Thoracic aorta (tissue), 2 donors: ENCODE measurements at regions not wholly inside any gene's neighbourhood (a gene's known extent, or its start where the extent isn't known, plus 50 kb on each side); places are given as distances from the start of the nearest gene placed in this dataset.

Source experiments
- ATAC-seq: fragments of 150-250 bp; one replicate; pipeline ENCODE4 v1.8.0; 2017; ENCODE audit warnings: low read depth; ENCODE audit not compliant: insufficient number of reproducible peaks, low FRiP score
- DNase-seq: peaks from one replicate; pipeline ENCODE4 v3.0.0-alpha.2; 2020; ENCODE audit warnings: low spot score
- H3K27ac ChIP-seq, 2 donors: fragments of 200-600 bp; sonication (generic); 1 replicate in 1 of 2; 2 replicates in 1 of 2; pipeline ENCODE4 v1.5.1; 2016; ENCODE audit warnings: mild to moderate bottlenecking in 2 of 2, moderate library complexity in 2 of 2
- H3K27me3 ChIP-seq: fragments of 200-600 bp; sonication (generic); replicated peaks from 2 replicates; pipeline ENCODE4 v1.6.0; 2016; ENCODE audit warnings: mild to moderate bottlenecking; ENCODE audit not compliant: insufficient read depth
- H3K36me3 ChIP-seq: fragments of 200-600 bp; sonication (generic); one replicate; pipeline ENCODE4 v1.5.1; 2016
- H3K4me1 ChIP-seq, 2 donors: fragments of 200-600 bp; sonication (generic); 1 replicate in 1 of 2; 2 replicates in 1 of 2; pipeline versions ENCODE4 v1.5.1 to v1.6.0; 2016; ENCODE audit warnings: low read depth in 2 of 2, mild to moderate bottlenecking in 1 of 2; ENCODE audit not compliant: control insufficient read depth in 1 of 2
- H3K4me3 ChIP-seq: fragments of 200-600 bp; sonication (generic); 2 replicates; pipeline ENCODE4 v1.5.1; 2016; ENCODE audit warnings: mild to moderate bottlenecking
- H3K9me3 ChIP-seq: fragments of 200-600 bp; sonication (generic); 2 replicates; pipeline ENCODE4 v1.5.1; 2016
- TF ChIP-seq, protein P1 (sequence below): fragments of 200-600 bp; sonication (generic); IDR thresholded peaks from one replicate; pipeline ENCODE4 v1.5.1; 2019; ENCODE audit warnings: antibody characterized with exemption

DNA sequence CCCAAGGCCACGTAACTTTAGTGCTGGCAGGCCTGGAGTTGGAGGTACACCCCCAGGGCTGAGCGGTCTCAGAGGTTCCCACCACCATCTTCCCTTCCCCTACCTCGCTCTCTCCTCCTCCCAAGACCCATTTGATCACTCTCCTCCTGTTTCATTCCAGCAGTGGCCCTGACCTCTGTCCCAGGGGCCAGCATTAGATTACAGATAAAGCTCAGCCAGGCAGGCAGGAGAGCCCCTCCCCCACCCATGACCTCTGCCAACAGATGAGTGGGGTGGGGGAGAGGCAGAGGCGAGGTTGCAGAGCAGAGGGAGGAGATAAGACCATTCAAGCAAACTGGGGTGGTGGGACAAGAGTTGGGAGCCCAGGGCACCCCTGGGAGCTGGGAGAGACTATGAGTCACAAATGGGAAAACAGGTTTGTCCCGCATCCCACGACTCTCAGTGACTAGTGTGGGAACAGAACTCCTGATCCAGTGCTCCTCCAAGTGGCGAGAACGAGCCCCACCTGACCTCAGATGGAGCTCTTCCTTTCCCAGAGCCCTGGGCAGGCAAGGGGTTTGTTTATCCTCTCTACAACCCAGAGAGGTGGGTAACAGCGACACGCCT is 367.9 kb downstream of the MN1 start:
- no peak overlapping the region for H3K4me3 ChIP-seq
- ATAC-seq (no peak), DNase-seq (no peak)
- peaks cover 7% of the 10 kb centered on the region for H3K9me3 ChIP-seq
- peaks cover 0 to 25% of the 10 kb centered on the region in 2 donors for H3K4me1 ChIP-seq
- no peak overlapping the region for H3K27ac ChIP-seq
- H3K27me3 ChIP-seq, result no peaks in the 10 kb centered on the region
- no peaks in the 10 kb centered on the region for H3K36me3 ChIP-seq
- TF ChIP-seq, protein P1, sequence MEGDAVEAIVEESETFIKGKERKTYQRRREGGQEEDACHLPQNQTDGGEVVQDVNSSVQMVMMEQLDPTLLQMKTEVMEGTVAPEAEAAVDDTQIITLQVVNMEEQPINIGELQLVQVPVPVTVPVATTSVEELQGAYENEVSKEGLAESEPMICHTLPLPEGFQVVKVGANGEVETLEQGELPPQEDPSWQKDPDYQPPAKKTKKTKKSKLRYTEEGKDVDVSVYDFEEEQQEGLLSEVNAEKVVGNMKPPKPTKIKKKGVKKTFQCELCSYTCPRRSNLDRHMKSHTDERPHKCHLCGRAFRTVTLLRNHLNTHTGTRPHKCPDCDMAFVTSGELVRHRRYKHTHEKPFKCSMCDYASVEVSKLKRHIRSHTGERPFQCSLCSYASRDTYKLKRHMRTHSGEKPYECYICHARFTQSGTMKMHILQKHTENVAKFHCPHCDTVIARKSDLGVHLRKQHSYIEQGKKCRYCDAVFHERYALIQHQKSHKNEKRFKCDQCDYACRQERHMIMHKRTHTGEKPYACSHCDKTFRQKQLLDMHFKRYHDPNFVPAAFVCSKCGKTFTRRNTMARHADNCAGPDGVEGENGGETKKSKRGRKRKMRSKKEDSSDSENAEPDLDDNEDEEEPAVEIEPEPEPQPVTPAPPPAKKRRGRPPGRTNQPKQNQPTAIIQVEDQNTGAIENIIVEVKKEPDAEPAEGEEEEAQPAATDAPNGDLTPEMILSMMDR, result no peak

DNA sequence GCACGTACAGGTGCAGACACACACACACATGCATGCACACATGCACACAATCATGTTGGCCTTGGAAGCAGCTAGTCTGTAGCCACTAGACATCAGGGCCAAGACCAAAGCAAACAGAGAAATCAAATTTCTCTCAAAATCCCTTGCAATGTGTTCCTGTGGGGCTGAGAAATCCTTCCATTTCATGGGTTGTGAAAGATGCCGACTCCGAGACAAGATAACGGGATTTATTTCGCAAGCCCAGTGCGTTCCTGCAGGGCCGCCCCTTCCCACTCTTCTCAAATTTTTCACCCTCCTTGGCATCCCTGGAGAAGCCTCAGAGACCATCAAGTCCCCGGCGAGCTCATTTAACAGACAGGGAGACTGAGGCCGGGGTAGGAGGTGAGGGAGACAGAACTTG is 366.7 kb downstream of the MN1 start:
- TF ChIP-seq, protein P1, result no peak
- Histone ChIP-seq H3K9me3 (peaks cover 7% of the 10 kb centered on the region), H3K4me1 (peaks cover 0 to 30% of the 10 kb centered on the region in 2 donors), H3K36me3 (no peaks in the 10 kb centered on the region), H3K27ac (no peak overlapping the region), H3K4me3 (no peak overlapping the region), H3K27me3 (no peaks in the 10 kb centered on the region)
- DNase-seq (no peak), ATAC-seq (no peak)

- H3K4me3 ChIP-seq, result no peak overlapping the region
- H3K9me3 ChIP-seq, result peaks cover 7% of the 10 kb centered on the region
- TF ChIP-seq, protein P1, result no peak
- ATAC-seq, result no peak
- DNase-seq, result no peak
- no peaks in the 10 kb centered on the region for H3K36me3 ChIP-seq
- peaks cover 0 to 30% of the 10 kb centered on the region in 2 donors for H3K4me1 ChIP-seq
- H3K27ac ChIP-seq, result no peak overlapping the region
- H3K27me3 ChIP-seq, result no peaks in the 10 kb centered on the region
Observed at GRCh38 chr22:27435844-27436576, 365.5 kb downstream of the MN1 start.

DNA sequence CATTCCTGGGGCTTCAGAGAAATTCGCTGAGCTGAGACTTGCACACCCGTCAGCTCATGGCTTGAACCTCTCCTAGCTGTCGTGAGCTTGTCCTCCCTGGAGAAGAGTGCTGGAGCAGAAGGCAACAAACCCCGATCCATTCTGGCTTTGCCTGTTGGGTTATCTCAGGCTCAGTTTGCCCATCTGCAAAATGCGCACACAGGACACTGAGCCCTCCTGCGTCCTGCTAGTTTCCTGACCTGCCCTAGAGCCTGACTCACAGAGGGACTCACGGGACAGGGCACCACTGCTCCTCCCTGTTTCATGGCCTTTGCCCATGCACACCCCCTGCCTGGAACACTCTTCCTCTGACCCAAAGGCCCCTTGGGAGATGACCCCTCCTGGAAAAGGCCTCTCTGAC is 365.0 kb downstream of the MN1 start:
- ATAC-seq, result no peak

DNA sequence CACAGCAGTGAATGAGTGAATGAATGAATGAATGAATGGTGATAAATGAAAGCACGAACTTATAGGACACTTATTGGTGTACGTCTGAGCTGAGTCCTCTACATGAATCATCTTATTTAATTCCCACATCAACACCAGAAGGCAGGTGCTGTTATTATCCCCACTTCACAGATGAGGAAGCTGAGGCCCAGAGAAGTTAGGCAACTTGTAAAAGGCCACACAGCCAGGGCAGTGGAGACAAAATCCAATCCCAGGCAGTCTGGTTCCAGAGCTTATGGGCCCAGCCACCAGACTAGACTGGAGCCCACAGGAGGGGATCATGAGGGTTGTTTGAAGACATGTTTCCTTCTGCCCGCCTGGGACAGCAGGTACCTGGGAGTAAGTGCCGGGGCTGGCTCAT is 364.0 kb downstream of the MN1 start:
- ATAC-seq (no peak), DNase-seq (no peak)
- no peaks in the 10 kb centered on the region for H3K9me3 ChIP-seq
- TF ChIP-seq, protein P1, result no peak
- no peak overlapping the region for H3K4me3 ChIP-seq
- H3K27me3 ChIP-seq, result no peaks in the 10 kb centered on the region
- H3K36me3 ChIP-seq, result no peaks in the 10 kb centered on the region
- H3K27ac ChIP-seq, result no peak overlapping the region
- H3K4me1 ChIP-seq, result peaks cover 0 to 30% of the 10 kb centered on the region in 2 donors

More for the DNA sequence above, 365.0 kb downstream of the MN1 start:
- H3K9me3 ChIP-seq, result peaks cover 7% of the 10 kb centered on the region
- peaks cover 0 to 30% of the 10 kb centered on the region in 2 donors for H3K4me1 ChIP-seq
- H3K27ac ChIP-seq, result no peak overlapping the region
- TF ChIP-seq, protein P1, result no peak
- H3K4me3 ChIP-seq, result no peak overlapping the region
- H3K36me3 ChIP-seq, result no peaks in the 10 kb centered on the region
- no peak for DNase-seq
- H3K27me3 ChIP-seq, result no peaks in the 10 kb centered on the region
